Osteoblast (primary cell): ENCODE measurements at regions not wholly inside any gene's neighbourhood (a gene's known extent, or its start where the extent isn't known, plus 50 kb on each side); places are given as distances from the start of the nearest gene placed in this dataset.

Source experiments
- DNase-seq: peaks from one replicate; pipeline ENCODE4 v3.0.0; 2011; ENCODE audit warnings: low spot score, mixed read lengths; ENCODE audit not compliant: insufficient read length; ENCODE audit errors: missing footprints
- H2AFZ ChIP-seq: 2 replicates; pipeline ENCODE4 v1.6.0; 2011; ENCODE audit warnings: mild to moderate bottlenecking, low read length
- H3K27ac ChIP-seq: 2 replicates; pipeline ENCODE4 v1.5.1; 2011; ENCODE audit warnings: mild to moderate bottlenecking, low read depth, low read length, moderate library complexity
- H3K27me3 ChIP-seq: 2 replicates; pipeline ENCODE4 v1.6.0; 2012; ENCODE audit warnings: mild to moderate bottlenecking, control low read depth, inconsistent platforms, low read length, moderate library complexity; ENCODE audit not compliant: insufficient read depth
- H3K36me3 ChIP-seq: 2 replicates; pipeline ENCODE4 v1.5.1; 2011; ENCODE audit warnings: mild to moderate bottlenecking, low read length, control low read depth, moderate library complexity; ENCODE audit not compliant: insufficient read depth
- H3K4me1 ChIP-seq: 2 replicates; pipeline ENCODE4 v1.5.1; 2011; ENCODE audit warnings: mild to moderate bottlenecking, low read length, control low read depth, moderate library complexity; ENCODE audit not compliant: insufficient read depth
- H3K4me2 ChIP-seq: 2 replicates; pipeline ENCODE4 v1.6.0; 2011; ENCODE audit warnings: mild to moderate bottlenecking, low read length; ENCODE audit not compliant: insufficient read depth
- H3K4me3 ChIP-seq: fragments of 200-600 bp; sonication (generic); 3 replicates; pipeline ENCODE4 v1.5.1; 2012; ENCODE audit warnings: mild to moderate bottlenecking, low read length, inconsistent platforms; ENCODE audit not compliant: insufficient read depth
- H3K79me2 ChIP-seq: 2 replicates; pipeline ENCODE4 v1.6.0; 2012; ENCODE audit warnings: mild to moderate bottlenecking, low read length, control low read depth, inconsistent platforms; ENCODE audit not compliant: insufficient read depth
- H3K9me3 ChIP-seq: 2 replicates; pipeline ENCODE4 v1.5.1; 2011; ENCODE audit warnings: low read depth, low read length, control low read depth
- H4K20me1 ChIP-seq: 2 replicates; pipeline ENCODE4 v1.6.0; 2012; ENCODE audit warnings: mild to moderate bottlenecking, low read length, control low read depth; ENCODE audit not compliant: insufficient read depth
- TF ChIP-seq, protein P1 (sequence below): IDR thresholded peaks from 2 replicates; pipeline ENCODE4 v1.5.1; 2011; ENCODE audit warnings: mild to moderate bottlenecking, low read depth, low read length, moderate library complexity; ENCODE audit errors: extremely low read depth

DNA sequence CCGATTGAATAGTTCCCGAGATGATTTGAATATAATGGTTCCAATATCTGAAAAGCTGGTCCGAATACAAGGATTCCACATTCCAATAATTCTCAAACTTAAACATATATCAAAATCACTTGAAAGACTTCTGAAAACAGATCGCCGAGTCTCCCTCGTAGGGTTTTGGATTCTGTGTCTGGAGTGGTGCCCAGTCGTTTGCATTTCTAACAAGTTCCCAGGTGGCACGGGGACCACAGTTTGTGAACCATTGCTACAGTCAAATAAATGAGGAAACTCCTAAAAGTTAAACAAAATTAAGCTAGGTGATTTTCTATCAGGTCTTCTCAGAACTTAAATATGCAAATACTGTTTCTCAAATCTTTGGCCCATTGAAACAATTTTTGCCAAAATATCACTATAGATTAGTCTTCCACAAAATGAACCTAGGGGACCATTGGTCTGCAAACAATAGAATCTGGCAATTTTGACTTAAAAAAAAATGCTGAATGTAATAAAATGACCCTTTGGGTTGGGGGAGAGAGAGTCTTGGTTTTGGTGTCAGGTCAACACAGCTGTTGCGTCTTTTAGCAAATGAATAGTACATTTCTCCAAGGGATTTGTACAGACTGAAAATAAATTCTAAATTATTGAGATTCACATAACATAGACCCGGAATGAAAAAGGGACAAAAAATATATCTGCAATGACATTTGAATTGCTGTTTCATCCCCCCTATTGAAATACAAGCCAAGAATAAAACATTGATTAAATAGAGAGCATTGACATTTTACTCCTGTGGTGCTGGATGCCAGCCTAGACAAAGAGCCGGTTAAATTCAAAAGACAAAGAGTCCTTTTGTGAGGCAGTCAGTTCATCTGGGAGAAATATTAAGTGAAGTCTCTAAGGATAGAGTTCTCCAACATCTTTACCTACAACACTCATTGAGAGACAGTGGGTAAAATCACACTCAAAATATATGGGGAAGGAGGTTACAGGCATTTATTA lies 175.7 kb upstream of the ADAMTS9 start:
- Histone ChIP-seq H4K20me1 (no peaks in the 10 kb centered on the region), H3K4me2 (no peak overlapping the region), H3K4me1 (no peaks in the 10 kb centered on the region), H3K9me3 (no peaks in the 10 kb centered on the region), H3K27ac (no peak overlapping the region), H3K4me3 (no peak overlapping the region), H2AFZ (no peak overlapping the region), H3K79me2 (no peaks in the 10 kb centered on the region), H3K27me3 (no peaks in the 10 kb centered on the region), H3K36me3 (no peaks in the 10 kb centered on the region)
- TF ChIP-seq, protein P1, sequence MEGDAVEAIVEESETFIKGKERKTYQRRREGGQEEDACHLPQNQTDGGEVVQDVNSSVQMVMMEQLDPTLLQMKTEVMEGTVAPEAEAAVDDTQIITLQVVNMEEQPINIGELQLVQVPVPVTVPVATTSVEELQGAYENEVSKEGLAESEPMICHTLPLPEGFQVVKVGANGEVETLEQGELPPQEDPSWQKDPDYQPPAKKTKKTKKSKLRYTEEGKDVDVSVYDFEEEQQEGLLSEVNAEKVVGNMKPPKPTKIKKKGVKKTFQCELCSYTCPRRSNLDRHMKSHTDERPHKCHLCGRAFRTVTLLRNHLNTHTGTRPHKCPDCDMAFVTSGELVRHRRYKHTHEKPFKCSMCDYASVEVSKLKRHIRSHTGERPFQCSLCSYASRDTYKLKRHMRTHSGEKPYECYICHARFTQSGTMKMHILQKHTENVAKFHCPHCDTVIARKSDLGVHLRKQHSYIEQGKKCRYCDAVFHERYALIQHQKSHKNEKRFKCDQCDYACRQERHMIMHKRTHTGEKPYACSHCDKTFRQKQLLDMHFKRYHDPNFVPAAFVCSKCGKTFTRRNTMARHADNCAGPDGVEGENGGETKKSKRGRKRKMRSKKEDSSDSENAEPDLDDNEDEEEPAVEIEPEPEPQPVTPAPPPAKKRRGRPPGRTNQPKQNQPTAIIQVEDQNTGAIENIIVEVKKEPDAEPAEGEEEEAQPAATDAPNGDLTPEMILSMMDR, result no peak
- DNase-seq, result no peak

DNA sequence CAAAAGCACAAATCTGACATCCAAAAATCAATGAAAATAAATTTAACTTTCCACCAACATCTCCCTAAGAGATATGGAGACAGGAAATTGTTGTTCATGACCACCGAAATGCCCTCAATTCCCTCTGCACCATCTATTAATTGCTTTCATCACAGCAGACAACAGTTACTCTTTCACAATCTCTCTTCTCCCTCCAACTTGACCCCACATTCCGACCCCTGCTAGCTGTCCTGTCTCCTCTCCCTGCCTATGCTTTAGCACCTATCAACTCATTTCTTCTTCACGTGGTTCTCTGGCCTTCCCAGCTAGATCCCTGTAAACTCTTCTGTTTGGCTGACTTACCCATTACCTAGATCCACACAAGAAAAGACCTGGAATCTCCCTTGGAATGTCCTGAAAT lies 173.9 kb upstream of the ADAMTS9 start:
- no peak for DNase-seq
- H3K27ac ChIP-seq, result no peak overlapping the region
- no peak overlapping the region for H2AFZ ChIP-seq
- H4K20me1 ChIP-seq, result no peaks in the 10 kb centered on the region
- H3K27me3 ChIP-seq, result no peaks in the 10 kb centered on the region
- TF ChIP-seq, protein P1, result no peak
- H3K9me3 ChIP-seq, result no peaks in the 10 kb centered on the region
- no peaks in the 10 kb centered on the region for H3K36me3 ChIP-seq
- no peak overlapping the region for H3K4me3 ChIP-seq
- no peak overlapping the region for H3K4me2 ChIP-seq
- no peaks in the 10 kb centered on the region for H3K4me1 ChIP-seq
- H3K79me2 ChIP-seq, result no peaks in the 10 kb centered on the region

DNA sequence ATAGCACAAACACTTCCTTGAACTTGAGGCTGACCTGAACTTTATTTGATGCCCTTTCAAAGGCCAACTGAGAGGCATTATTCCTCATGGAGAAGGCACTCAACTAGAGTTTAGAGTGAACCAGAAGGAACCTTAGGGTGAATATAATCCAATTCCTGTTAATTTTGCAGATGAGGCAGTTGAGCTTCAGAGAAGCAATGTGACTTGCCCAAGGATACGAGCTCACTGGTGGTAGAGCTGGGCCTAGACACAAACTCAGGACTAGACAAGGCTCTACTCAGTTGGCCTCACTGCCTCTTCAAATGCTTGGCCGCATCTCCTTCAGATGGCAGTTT lies 172.7 kb upstream of the ADAMTS9 start:
- H3K27ac ChIP-seq, result no peak overlapping the region
- H2AFZ ChIP-seq, result no peak overlapping the region
- H3K4me3 ChIP-seq, result no peak overlapping the region
- H3K36me3 ChIP-seq, result no peaks in the 10 kb centered on the region
- no peaks in the 10 kb centered on the region for H3K9me3 ChIP-seq
- no peaks in the 10 kb centered on the region for H3K27me3 ChIP-seq
- TF ChIP-seq, protein P1, result no peak
- H3K4me2 ChIP-seq, result no peak overlapping the region
- no peaks in the 10 kb centered on the region for H3K4me1 ChIP-seq
- no peak for DNase-seq
- H4K20me1 ChIP-seq, result no peaks in the 10 kb centered on the region
- no peaks in the 10 kb centered on the region for H3K79me2 ChIP-seq

DNA sequence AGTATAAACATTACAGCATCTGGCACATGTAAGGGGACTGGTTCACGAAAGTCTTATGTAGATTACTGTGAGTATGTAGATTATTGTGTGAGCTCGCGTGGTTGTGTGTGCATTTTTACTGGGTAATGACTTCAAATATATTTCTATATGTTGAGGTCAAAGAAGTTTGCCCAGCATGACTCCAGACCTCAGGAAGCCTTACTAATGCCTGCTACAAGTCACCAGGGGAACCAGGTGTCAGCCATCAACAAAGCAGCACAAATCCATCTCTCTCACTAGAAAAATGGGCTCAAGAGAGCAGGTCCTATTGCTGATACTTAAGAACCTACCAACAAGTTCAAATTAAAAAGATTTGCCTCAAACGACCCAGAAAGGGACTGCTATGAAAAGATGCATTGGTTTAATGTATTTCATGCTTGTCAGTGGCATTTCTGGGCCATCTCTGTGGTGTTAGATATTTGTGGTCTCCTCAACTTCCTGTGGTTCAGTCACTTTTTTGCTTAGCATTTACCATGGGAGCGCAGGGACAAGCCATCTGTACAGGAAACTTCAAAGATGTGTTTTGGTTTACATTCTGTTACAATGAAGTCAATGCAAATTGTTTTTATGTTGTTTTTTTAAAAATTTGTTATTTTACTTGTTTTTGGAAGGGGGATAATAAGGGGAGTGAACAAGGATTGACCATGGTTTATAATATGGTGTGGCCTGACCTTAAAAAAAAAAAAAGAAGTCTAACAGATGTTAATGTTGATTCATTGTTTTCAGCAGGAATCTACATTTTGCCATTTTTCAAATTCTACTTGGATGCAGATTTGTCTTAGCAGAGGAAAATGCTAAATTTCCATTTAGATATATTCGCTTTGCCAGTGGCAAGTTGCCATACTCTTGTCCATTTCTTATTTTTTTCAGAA lies 172.1 kb upstream of the ADAMTS9 start:
- no peaks in the 10 kb centered on the region for H3K79me2 ChIP-seq
- H3K4me1 ChIP-seq, result no peaks in the 10 kb centered on the region
- no peak for DNase-seq
- H3K27ac ChIP-seq, result no peak overlapping the region
- no peaks in the 10 kb centered on the region for H3K27me3 ChIP-seq
- TF ChIP-seq, protein P1, result no peak
- H4K20me1 ChIP-seq, result no peaks in the 10 kb centered on the region
- H3K4me3 ChIP-seq, result no peak overlapping the region
- H3K9me3 ChIP-seq, result no peaks in the 10 kb centered on the region
- no peak overlapping the region for H3K4me2 ChIP-seq
- no peak overlapping the region for H2AFZ ChIP-seq
- H3K36me3 ChIP-seq, result no peaks in the 10 kb centered on the region
